ENCODE measurements at regions not wholly inside any gene's neighbourhood (a gene's known extent, or its start where the extent isn't known, plus 50 kb on each side); places are given as distances from the start of the nearest gene placed in this dataset.
"Not testable (repeated sequence)": the region's sequence is repeated elsewhere in the genome, so short reads cannot be mapped to it uniquely, and the experiment has no call there.

GRCh38 chr6:79808921-79809320, 138.4 kb downstream of the ELOVL4 start:
- DNase-seq, result peak; percentile 61

DNA sequence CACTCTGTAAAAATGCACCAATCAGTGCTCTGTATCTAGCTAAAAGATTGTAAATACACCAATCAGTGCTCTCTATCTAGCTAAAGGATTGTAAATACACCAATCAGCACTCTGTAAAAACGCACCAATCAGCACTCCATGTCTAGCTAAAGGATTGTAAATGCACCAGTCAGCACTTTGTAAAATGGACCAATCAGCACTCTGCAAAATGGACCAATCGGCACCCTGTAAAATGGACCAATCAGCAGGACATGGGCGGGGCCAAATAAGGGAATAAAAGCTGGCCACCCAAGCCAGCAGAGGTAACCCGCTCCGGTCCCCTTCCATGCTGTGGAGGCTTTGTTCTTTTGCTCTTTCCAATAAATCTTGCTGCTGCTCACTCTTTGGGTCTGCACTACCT, 140.7 kb downstream of the ELOVL4 start:
- DNase-seq, result not testable (repeated sequence)

DNA sequence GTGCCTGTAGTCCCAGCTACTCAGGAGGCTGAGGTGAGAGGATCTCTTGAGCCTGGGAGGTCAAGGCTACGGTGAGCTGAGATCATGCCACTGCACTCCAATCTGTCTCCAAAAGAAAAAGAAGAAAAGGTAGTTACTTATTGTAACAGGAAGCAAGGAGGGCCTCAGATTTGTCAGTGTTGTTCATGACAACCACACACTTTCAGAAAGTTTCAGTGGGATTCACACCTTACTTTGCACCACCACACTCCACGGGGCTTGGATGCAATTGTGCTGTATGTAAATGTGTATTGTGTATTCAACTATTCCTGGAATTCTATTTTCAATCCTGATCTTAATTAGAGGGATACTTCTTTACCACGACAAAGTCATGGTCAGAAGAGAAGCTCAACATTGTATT, 142.6 kb downstream of the ELOVL4 start:
- DNase-seq, result no peak

- no peak for DNase-seq
These were observed 143.4 kb downstream of the ELOVL4 start for GRCh38 chr6:79803917-79804316.

DNA sequence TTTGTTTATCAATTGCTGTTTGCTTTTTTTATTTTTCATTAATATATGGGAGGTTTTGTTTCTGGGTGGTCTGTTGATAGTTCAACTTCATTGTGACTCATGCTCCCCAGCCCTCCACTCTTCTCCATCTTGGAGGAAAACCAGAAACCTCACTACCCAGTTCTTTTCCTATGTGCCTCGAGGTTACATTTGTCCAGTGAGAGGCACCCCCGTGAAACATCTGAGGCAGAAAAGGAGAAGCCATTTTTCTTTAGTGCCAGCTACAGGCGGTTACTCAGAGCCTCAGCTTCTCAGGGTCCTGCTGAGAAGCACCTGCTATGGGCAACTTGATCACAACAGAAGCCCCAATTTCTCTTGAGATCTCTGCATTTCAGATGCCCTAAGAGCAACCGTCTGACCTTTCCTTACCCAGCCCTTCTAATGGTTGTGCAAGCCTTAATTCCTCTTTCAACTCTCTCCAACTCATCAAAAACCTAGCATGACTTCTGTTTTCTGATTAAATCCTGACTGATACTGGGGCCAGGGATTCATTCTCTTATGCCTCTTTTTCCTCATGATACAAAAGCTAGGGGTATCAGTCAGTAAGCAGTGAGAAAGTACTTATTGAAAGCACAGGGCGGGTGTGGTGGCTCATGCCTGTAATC, 144.6 kb downstream of the ELOVL4 start:
- DNase-seq, result no peak

- DNase-seq, result no peak
These were observed 146.0 kb downstream of the ELOVL4 start for GRCh38 chr6:79801362-79801761.

DNA sequence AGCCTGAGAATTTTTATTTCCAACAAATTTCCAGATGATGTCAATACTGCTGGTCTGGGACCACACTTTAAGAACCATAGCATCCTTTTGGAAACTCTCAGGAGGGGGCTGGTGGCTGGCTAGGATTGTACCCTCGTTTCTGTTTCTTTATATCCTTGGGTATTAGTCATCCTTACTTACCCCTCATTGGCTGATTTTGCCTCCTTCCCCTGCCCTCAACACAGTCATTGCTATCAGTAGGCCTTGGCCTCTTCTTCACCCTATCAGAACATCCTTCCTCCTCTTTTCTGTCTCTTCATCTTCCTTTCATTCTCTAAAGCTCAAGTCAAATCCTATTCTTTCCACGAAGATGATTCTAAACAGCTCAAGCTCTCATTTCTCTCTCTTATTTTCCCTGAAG, 148.5 kb downstream of the ELOVL4 start:
- no peak for DNase-seq

GRCh38 chr6:79797912-79798311, 149.4 kb downstream of the ELOVL4 start:
- DNase-seq, result peak; percentile 8

DNA sequence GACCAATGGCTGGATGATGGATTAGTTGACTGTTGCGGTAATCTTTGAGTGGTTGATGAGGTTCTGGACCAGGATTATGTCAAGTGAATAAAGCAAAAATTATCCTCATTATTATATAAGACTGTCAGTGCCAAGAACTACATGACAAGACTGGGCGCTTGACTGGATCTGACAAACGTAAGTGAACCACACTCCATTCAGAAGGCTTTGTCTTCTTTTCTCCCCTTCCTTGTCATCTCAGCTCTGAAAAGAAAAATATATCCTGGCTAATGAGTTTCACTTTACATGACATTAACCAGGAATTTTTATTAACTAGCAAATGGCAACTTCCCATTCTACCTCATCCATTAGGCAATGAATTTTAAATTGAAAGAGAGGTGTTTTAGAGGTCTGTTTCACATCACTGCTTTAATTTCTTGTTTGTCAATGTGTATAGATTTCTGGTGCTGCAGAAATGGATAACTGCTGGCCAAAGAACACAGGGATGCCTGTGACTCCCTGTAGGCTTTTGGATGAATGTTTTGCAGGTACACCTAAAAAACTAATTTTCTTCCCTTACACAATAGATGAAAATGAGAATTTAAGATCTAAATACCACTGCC, 150.1 kb downstream of the ELOVL4 start:
- no peak for DNase-seq

- no peak for DNase-seq
These were observed 151.2 kb downstream of the ELOVL4 start for GRCh38 chr6:79796197-79796596.

GRCh38 chr6:79789896-79790295, 157.5 kb downstream of the ELOVL4 start:
- DNase-seq, result no peak

DNA sequence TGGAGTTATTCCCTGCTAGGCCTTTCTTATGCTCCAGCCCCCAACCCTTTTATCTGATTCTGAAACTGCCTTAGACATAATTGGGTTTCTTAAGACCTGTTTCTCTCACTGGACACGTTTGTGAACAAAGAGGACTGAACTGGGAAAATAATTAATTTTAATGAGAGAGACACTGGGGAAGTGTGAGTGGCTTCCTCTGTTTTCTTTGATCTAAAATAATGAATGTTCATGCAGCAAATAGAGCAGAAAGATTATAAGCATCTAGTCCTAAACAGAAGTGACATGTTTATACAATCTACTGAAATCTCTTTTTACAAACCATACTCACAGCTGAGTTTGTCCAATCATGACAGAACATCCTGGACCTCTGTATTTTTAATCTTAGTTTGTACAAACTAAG, 157.6 kb downstream of the SH3BGRL2 start:
- no peak for DNase-seq

DNA sequence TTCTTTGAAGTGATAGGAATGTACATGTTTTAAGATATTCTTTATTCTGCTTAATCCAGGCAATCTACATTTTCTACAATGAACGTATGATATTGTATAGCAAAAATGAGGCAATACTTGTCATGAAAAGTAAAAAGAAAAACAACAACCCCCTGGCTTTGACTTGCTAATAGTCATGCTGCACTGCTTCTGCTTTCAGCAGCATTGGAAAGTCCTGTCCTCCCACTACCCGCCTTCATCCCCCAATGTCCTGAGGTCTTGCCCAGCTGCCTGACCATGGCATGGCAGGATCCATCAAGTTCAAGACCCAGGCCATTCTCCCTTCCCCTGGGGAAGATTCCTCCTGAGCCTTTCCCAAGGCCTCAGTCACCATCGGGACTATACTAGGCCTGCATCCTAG, 156.5 kb downstream of the SH3BGRL2 start:
- DNase-seq, result no peak

DNA sequence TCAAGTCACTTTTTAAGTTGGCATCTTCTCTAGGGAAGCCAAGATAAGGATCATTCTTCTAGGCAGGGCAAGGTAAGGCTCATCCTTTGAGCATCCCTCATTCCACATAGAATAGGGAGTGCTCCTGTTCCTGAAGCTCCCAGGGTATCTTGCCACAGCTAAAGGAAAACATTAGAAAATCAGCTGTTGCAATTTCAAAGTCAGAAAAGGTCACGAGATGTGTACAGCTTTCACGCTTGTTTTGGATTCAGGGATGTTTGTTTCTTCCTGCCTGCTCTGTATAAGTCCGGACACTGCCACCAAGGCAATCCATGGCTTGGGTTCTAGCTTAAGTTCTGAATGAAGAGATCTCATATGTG, 153.2 kb downstream of the SH3BGRL2 start:
- DNase-seq, result no peak

DNA sequence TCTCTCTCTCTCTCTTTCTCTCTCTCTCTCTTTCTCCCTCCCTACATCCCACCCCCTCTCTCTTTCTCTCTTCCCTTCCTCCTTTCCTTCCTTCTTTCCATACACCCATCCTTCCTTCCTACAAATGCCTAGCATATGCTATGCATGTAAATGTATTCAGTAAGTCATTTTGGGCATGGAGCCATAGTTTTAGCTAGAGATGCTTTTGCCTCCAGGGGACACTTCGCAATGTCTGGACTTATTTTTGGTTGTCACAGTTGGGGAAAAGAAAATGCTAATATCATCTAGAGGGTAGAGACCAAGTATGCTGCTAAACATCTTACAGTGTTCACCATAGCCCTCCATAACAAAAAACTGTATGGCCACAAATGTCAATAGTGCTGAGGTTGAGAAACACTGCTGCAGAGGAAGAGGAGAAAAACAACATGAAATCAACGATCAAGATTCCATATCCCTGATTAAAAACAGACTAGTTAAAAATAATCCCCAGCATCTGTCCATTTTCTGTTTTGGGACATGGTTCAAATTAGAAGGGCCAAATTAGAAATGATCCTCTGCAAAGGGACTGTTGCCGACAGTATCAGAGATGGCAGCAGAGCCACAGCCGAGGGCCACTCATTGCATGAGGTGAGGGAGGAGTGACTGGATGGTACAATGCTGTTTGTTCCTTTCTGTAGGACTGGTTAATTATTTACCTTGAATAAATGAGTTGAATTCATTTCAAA, 152.7 kb downstream of the SH3BGRL2 start:
- DNase-seq, result no peak

GRCh38 chr6:79782792-79783580, 151.9 kb downstream of the SH3BGRL2 start:
- no peak for DNase-seq

GRCh38 chr6:79781916-79782315, 150.8 kb downstream of the SH3BGRL2 start:
- DNase-seq, result no peak

DNA sequence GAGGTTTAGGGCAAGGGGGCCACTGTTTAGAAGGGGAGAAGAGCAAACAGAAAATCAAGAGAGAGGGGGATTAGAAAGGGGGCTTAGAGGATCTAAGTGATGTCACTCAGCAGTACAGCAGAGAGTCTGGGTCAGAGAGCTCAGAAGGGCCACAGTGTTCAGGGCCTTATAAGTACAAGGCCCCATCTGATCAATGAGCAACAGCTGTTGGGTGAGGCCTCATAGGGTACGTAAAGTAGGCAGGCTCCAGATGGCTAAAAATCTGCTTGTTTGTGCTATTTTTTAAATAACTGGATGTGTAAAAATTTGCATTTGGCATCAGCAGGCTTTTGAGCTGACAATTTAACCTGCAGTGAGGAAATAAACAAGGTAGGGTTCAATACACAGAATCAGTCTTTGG, 149.8 kb downstream of the SH3BGRL2 start:
- DNase-seq, result no peak

- no peak for DNase-seq
These were observed 147.7 kb downstream of the SH3BGRL2 start for GRCh38 chr6:79778816-79779215.

DNA sequence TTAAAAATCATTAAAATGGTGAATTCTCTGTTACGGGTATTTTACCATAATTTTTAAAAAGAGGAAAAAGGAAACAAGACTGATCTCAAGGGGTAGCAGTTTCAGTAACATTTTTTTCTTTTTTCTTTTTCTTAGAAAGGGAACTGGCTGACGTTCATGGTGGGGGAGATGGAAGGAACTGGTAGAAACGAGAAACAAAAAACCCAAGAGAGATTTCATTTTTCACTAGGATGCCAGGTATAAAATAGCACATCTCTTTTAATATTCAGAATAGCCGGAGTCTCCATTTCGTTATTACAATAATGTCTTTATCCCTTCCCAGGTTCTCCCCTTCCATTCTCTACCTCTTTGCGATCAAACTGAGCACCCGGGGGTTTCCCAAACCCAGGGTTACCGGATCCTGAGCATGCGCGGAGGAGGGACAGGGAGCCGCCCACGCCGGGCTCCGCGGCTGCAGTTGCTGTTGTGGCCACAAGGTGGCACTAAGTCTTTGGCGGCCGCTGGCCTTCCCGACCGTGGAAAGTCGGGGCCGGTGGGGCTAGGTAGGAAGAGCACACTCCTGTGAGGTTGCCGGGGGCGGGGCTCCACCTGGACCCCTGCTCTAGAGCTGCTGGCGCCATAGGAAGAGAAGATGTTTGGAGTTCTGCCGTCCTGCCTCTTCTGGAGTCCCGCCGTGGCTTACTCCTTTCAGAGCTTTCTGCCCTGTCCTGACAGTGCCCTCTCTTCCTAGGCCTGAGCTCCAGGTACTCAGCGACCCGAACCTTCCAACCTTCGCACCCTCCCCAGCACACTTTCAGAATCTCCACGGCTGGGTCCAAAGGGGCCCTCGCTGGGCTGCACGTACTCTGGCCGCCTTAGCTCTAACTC, 146.8 kb downstream of the SH3BGRL2 start:
- no peak for DNase-seq

DNA sequence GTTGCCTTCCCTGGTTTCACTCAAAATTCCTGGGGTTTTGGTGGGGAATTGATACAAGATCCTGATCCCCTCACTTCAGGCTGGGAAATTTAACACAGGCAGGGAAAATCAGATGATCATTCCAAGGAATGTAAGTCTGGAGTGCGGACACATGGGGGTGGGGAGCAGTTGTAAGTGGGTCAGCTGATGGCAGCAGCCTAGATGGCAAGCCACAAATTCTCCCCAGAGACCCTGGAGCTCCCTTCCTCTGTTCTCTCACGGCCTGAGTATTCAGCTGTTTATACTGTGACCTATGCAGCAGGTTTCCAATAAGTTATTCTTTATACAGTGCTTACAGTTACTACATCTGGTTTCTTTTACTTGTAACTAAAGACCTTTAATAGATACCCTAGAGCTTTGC, 144.9 kb downstream of the SH3BGRL2 start:
- DNase-seq, result no peak

GRCh38 chr6:79775222-79775621, 144.1 kb downstream of the SH3BGRL2 start:
- DNase-seq, result no peak

DNA sequence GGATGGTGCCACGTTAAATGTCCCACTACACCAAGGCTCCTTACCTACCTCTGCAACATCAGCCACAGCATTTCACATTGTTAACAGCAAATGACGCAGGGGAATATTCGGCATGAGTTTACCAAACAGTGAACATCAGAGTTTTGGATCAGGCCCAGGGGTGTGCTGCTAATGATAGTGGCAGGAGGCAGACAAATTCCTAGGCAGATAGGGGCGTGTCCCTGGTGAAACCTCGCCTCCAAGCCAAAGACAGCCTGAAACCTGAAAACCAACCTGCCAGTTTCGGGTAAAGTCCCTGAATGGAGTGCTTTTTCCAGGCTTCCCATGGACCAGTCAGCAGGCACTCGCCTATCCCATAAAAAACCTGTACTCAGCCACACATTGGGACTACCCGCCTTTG, 133.6 kb downstream of the SH3BGRL2 start:
- DNase-seq, result no peak

Measured in NCI-H1417 treated with DMSO at 0.1 percent for 48 hours (cell line).